ENCODE measurements at regions not wholly inside any gene's neighbourhood (a gene's known extent, or its start where the extent isn't known, plus 50 kb on each side); places are given as distances from the start of the nearest gene placed in this dataset.
"Not testable (repeated sequence)": the region's sequence is repeated elsewhere in the genome, so short reads cannot be mapped to it uniquely, and the experiment has no call there.

GRCh38 chr2:203625701-203626100 lies 80.7 kb upstream of the CD28 start:
- no peak for TF ChIP-seq CTCF (IDR thresholded peaks at IDR 0.05; ENCODE audit: low read depth, low read length, missing control alignments)
- in situ Hi-C loops (cut with HindIII; ENCODE audit: low sequenced_read_pairs), result no loop called here
- DNase-seq (ENCODE audit: low read depth), result no peak
- H3K4me3 ChIP-seq (ENCODE audit: low read depth, low read length), result no peak overlapping the region

GRCh38 chr2:203626247-203626646 lies 80.2 kb upstream of the CD28 start:
- in situ Hi-C loops (cut with HindIII; ENCODE audit: low sequenced_read_pairs); DNase-seq (ENCODE audit: low read depth); H3K4me3 ChIP-seq (ENCODE audit: low read depth, low read length): not testable (repeated sequence)

- in situ Hi-C loops (cut with HindIII; ENCODE audit: low sequenced_read_pairs), result no loop called here
- TF ChIP-seq CTCF (IDR thresholded peaks at IDR 0.05; ENCODE audit: low read depth, low read length, missing control alignments), result no peak
- no peak overlapping the region for H3K4me3 ChIP-seq (ENCODE audit: low read depth, low read length)
- DNase-seq (ENCODE audit: low read depth), result no peak
Observed at GRCh38 chr2:203626952-203627681, 79.3 kb upstream of the CD28 start.

GRCh38 chr2:203629699-203630098 lies 76.7 kb upstream of the CD28 start:
- DNase-seq (ENCODE audit: low read depth), result no peak
- no peak for TF ChIP-seq CTCF (IDR thresholded peaks at IDR 0.05; ENCODE audit: low read depth, low read length, missing control alignments)
- in situ Hi-C loops (cut with HindIII; ENCODE audit: low sequenced_read_pairs), result no loop called here
- no peak overlapping the region for H3K4me3 ChIP-seq (ENCODE audit: low read depth, low read length)

- DNase-seq (ENCODE audit: low read depth), result no peak
- no peak overlapping the region for H3K4me3 ChIP-seq (ENCODE audit: low read depth, low read length)
- in situ Hi-C loops (cut with HindIII; ENCODE audit: low sequenced_read_pairs), result no loop called here
Observed at GRCh38 chr2:203631068-203631757, 75.2 kb upstream of the CD28 start.

GRCh38 chr2:203636588-203637470 lies 69.6 kb upstream of the CD28 start:
- DNase-seq (ENCODE audit: low read depth), result no peak
- in situ Hi-C loops (cut with HindIII; ENCODE audit: low sequenced_read_pairs), result no loop called here
- TF ChIP-seq CTCF (IDR thresholded peaks at IDR 0.05; ENCODE audit: low read depth, low read length, missing control alignments), result no peak
- no peak overlapping the region for H3K4me3 ChIP-seq (ENCODE audit: low read depth, low read length)

More at GRCh38 chr2:203631068-203631757, 75.2 kb upstream of the CD28 start:
- no peak for TF ChIP-seq CTCF (IDR thresholded peaks at IDR 0.05; ENCODE audit: low read depth, low read length, missing control alignments)

Measured in astrocyte of the cerebellum (primary cell).